ENCODE measurements at regions not wholly inside any gene's neighbourhood (a gene's known extent, or its start where the extent isn't known, plus 50 kb on each side); places are given as distances from the start of the nearest gene placed in this dataset.

- TF ChIP-seq POLR2A (IDR thresholded peaks at IDR 0.05): no peak
- TF ChIP-seq POLR2AphosphoS5 (IDR thresholded peaks at IDR 0.05): no peak
- TF ChIP-seq, protein P1, sequence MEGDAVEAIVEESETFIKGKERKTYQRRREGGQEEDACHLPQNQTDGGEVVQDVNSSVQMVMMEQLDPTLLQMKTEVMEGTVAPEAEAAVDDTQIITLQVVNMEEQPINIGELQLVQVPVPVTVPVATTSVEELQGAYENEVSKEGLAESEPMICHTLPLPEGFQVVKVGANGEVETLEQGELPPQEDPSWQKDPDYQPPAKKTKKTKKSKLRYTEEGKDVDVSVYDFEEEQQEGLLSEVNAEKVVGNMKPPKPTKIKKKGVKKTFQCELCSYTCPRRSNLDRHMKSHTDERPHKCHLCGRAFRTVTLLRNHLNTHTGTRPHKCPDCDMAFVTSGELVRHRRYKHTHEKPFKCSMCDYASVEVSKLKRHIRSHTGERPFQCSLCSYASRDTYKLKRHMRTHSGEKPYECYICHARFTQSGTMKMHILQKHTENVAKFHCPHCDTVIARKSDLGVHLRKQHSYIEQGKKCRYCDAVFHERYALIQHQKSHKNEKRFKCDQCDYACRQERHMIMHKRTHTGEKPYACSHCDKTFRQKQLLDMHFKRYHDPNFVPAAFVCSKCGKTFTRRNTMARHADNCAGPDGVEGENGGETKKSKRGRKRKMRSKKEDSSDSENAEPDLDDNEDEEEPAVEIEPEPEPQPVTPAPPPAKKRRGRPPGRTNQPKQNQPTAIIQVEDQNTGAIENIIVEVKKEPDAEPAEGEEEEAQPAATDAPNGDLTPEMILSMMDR (IDR thresholded peaks at IDR 0.05): no peak
- TF ChIP-seq EP300 (IDR thresholded peaks at IDR 0.05): no peak
- Histone ChIP-seq H3K27me3 (no peaks in the 10 kb centered on the region), H3K4me3 (no peak overlapping the region), H3K4me1 (no peaks in the 10 kb centered on the region), H3K9me3 (no peaks in the 10 kb centered on the region), H3K27ac (no peak overlapping the region), H3K36me3 (no peaks in the 10 kb centered on the region)
- no peak for ATAC-seq (ENCODE audit: low FRiP score in 2 of 2)
- WGBS, 2 donors: 61 to 73% methylated on average over 2 of the region's 2 CpGs
- no peak for DNase-seq
These were observed 828.5 kb upstream of the ADAMTS5 start for GRCh38 chr21:27795418-27795817.

DNA sequence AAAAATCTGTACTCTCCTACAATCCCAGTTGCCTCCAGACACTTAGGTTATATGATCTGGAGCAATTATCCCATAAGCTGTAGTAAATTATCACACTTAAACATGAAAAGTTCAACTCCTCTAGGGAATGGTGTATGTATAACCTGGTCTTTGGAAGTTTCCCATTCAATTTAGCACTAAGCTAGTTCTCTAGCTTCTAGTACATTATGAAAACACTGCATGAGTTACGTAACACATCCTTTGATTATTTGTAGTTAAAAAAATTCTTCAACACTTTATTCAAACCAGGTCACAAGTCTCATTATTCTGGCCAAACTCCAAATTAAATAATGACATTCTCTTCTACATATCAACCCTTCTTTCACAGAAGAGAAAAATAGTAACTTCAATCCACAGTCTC, 827.0 kb upstream of the ADAMTS5 start:
- Histone ChIP-seq H3K4me3 (no peak overlapping the region), H3K9me3 (no peaks in the 10 kb centered on the region), H3K36me3 (no peaks in the 10 kb centered on the region), H3K27me3 (no peaks in the 10 kb centered on the region), H3K4me1 (no peaks in the 10 kb centered on the region), H3K27ac (no peak overlapping the region)
- TF ChIP-seq EP300 (IDR thresholded peaks at IDR 0.05) (no peak), POLR2AphosphoS5 (IDR thresholded peaks at IDR 0.05) (no peak), POLR2A (IDR thresholded peaks at IDR 0.05) (no peak)
- TF ChIP-seq, protein P1 (IDR thresholded peaks at IDR 0.05): no peak
- WGBS, 2 donors: 0 to 42% methylated on average over 1 of the region's 1 CpG
- ATAC-seq (ENCODE audit: low FRiP score in 2 of 2) (no peak), DNase-seq (no peak)

DNA sequence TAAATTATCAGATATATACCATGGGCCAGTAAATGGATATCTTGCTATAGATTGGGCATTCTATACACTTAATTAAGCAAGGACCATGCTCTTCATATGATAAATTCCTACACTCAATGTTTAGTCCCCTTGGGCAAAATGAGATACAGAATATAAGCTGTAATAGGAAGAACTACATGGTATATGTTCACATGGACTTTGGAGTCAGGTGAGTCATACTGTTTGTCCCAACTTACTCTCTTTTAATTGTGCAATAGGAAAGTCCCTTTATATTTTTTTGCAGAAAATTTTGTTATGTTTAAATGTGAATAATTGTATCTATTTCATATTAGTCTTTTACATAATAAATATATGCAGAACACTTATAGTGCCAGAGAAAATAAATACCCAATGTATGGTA, 820.2 kb upstream of the ADAMTS5 start:
- Histone ChIP-seq H3K27me3 (no peaks in the 10 kb centered on the region), H3K27ac (no peak overlapping the region), H3K9me3 (no peaks in the 10 kb centered on the region), H3K4me3 (no peak overlapping the region), H3K4me1 (no peaks in the 10 kb centered on the region), H3K36me3 (no peaks in the 10 kb centered on the region)
- ATAC-seq (ENCODE audit: low FRiP score in 2 of 2) (no peak), DNase-seq (no peak)
- TF ChIP-seq POLR2AphosphoS5 (IDR thresholded peaks at IDR 0.05) (no peak), POLR2A (IDR thresholded peaks at IDR 0.05) (no peak), EP300 (IDR thresholded peaks at IDR 0.05) (no peak)
- TF ChIP-seq, protein P1 (IDR thresholded peaks at IDR 0.05): no peak

DNA sequence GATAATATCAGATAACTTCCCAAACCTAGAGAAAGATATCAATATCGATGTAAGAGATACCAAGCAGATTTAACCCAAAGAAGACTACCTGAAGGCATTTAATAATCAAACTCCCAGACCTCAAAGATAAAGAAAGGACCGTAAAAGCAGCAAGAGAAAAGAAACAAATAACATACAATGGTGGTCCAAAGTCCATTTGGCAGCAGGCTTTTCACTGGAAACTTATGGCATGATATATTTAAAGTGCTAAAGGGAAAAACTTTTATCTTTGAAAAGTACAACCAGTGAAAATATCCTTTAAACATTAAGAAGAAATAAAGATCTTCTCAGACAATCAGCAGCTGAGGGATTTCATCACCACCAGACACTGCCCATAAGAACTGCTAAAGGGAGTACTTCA, 812.7 kb upstream of the ADAMTS5 start:
- no peaks in the 10 kb centered on the region for H3K4me1 ChIP-seq
- no peak overlapping the region for H3K4me3 ChIP-seq
- H3K27ac ChIP-seq: no peak overlapping the region
- no peak for DNase-seq
- 82 to 85% methylated on average over 2 of the region's 2 CpGs for WGBS, 2 donors
- no peak for ATAC-seq (ENCODE audit: low FRiP score in 2 of 2)
- no peaks in the 10 kb centered on the region for H3K27me3 ChIP-seq
- no peaks in the 10 kb centered on the region for H3K9me3 ChIP-seq
- no peaks in the 10 kb centered on the region for H3K36me3 ChIP-seq
- TF ChIP-seq POLR2A (IDR thresholded peaks at IDR 0.05) (no peak), EP300 (IDR thresholded peaks at IDR 0.05) (no peak), POLR2AphosphoS5 (IDR thresholded peaks at IDR 0.05) (no peak)
- TF ChIP-seq, protein P1 (IDR thresholded peaks at IDR 0.05): no peak

DNA sequence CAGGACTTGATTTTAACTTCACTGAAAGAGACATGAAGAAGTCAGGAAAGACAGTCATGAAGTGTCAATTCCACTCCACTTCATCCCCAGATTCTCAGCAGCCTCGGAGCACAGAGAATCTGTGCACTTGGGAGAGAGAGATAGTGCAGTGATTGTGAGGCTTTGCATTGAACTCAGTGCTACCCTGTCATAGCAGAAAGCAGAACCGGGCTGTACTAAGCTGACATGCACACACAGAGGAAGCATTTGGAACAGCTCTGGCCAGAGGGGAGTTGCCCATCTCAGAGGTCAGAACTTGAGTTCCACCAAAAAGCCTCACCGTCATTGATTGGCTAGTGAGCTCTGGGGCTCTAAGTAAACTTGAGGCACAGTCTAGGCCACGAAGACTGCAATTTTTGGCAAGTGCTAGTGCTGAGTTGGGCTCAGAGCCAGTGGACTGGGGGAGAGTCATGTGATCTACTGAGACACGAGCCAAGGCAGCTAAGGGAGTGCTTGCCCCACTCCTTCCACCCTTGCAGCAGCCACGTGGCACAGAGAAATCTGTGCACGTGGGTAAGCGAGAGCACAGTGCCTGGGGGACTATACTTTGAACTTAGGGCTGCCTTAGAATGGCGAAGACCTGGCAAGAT, 810.2 kb upstream of the ADAMTS5 start:
- Histone ChIP-seq H3K27me3 (no peaks in the 10 kb centered on the region), H3K36me3 (no peaks in the 10 kb centered on the region), H3K4me3 (no peak overlapping the region), H3K27ac (no peak overlapping the region), H3K4me1 (peaks cover 0 to 6% (median 0%) of the 10 kb centered on the region in 4 donors), H3K9me3 (no peaks in the 10 kb centered on the region)
- TF ChIP-seq EP300 (IDR thresholded peaks at IDR 0.05) (no peak), POLR2A (IDR thresholded peaks at IDR 0.05) (no peak), POLR2AphosphoS5 (IDR thresholded peaks at IDR 0.05) (no peak)
- TF ChIP-seq, protein P1 (IDR thresholded peaks at IDR 0.05): no peak
- no peak for ATAC-seq (ENCODE audit: low FRiP score in 2 of 2)
- 48 to 51% methylated on average over 7 to 9 of the region's 9 CpGs for WGBS, 2 donors
- DNase-seq: no peak
